ENCODE measurements at regions not wholly inside any gene's neighbourhood (a gene's known extent, or its start where the extent isn't known, plus 50 kb on each side); places are given as distances from the start of the nearest gene placed in this dataset.

- DNase-seq (ENCODE audit: low read depth), result no peak
- no peak for TF ChIP-seq CTCF (conservative IDR thresholded peaks at IDR 0.05; ENCODE audit: control insufficient read depth, insufficient read depth, low read depth, low read length)
- no peak overlapping the region for H3K4me3 ChIP-seq (ENCODE audit: control insufficient read depth, low read depth, low read length)
Measured at GRCh38 chr14:49505041-49505766, 81.0 kb downstream of the RPS29 start.

- peak; percentile 96 for TF ChIP-seq CTCF (conservative IDR thresholded peaks at IDR 0.05; ENCODE audit: control insufficient read depth, insufficient read depth, low read depth, low read length)
- H3K4me3 ChIP-seq (ENCODE audit: control insufficient read depth, low read depth, low read length), result no peak overlapping the region
- DNase-seq (ENCODE audit: low read depth), result peak; percentile 81
Measured at GRCh38 chr14:49497725-49498348, 88.3 kb downstream of the RPS29 start.

- H3K4me3 ChIP-seq (ENCODE audit: control insufficient read depth, low read depth, low read length), result no peak overlapping the region
- no peak for DNase-seq (ENCODE audit: low read depth)
- no peak for TF ChIP-seq CTCF (conservative IDR thresholded peaks at IDR 0.05; ENCODE audit: control insufficient read depth, insufficient read depth, low read depth, low read length)
Measured at GRCh38 chr14:49497267-49497666, 88.9 kb downstream of the RPS29 start.

GRCh38 chr14:49494836-49495235 is 91.3 kb downstream of the RPS29 start:
- DNase-seq (ENCODE audit: low read depth), result no peak
- no peak for TF ChIP-seq CTCF (conservative IDR thresholded peaks at IDR 0.05; ENCODE audit: control insufficient read depth, insufficient read depth, low read depth, low read length)
- no peak overlapping the region for H3K4me3 ChIP-seq (ENCODE audit: control insufficient read depth, low read depth, low read length)

- no peak for TF ChIP-seq CTCF (conservative IDR thresholded peaks at IDR 0.05; ENCODE audit: control insufficient read depth, insufficient read depth, low read depth, low read length)
- DNase-seq (ENCODE audit: low read depth), result no peak
- no peak overlapping the region for H3K4me3 ChIP-seq (ENCODE audit: control insufficient read depth, low read depth, low read length)
Measured at GRCh38 chr14:49493557-49493956, 92.6 kb downstream of the RPS29 start.

- H3K4me3 ChIP-seq (ENCODE audit: control insufficient read depth, low read depth, low read length), result no peak overlapping the region
- no peak for DNase-seq (ENCODE audit: low read depth)
- no peak for TF ChIP-seq CTCF (conservative IDR thresholded peaks at IDR 0.05; ENCODE audit: control insufficient read depth, insufficient read depth, low read depth, low read length)
Measured at GRCh38 chr14:49492151-49492550, 94.0 kb downstream of the RPS29 start.
